Activated CD8-positive, alpha-beta memory T cell treated with anti-CD3 and anti-CD28 coated beads, Interleukin-2, amount 10 ng/mL, durations not matched to agents 7 days and 5 days (primary cell): ENCODE measurements at regions not wholly inside any gene's neighbourhood (a gene's known extent, or its start where the extent isn't known, plus 50 kb on each side); places are given as distances from the start of the nearest gene placed in this dataset.

ENCODE experiments used
- ATAC-seq: fragments of 150-1000 bp; cut with Tn5 transposase; one replicate; pipeline ENCODE4 v1.10.0; 2021; ENCODE audit warnings: moderate library complexity
- CTCF ChIA-PET: fragments of 350-600 bp; sonication (Branson Sonifier 250); formaldehyde crosslinking; loops from one replicate; lab custom pipeline; 2021; ENCODE audit warnings: antibody characterized with exemption; lab: Charles Lee
- DNase-seq: peaks from one replicate; pipeline ENCODE4 v3.0.0-alpha.2; 2020
- H3K27ac Mint-ChIP-seq: one replicate; pipeline ENCODE4 v1.8.0; 2021; ENCODE audit warnings: mild to moderate bottlenecking, mixed read lengths
- H3K27me3 Mint-ChIP-seq: one replicate; pipeline ENCODE4 v1.8.0; 2021; ENCODE audit warnings: mixed read lengths
- H3K36me3 Mint-ChIP-seq: one replicate; pipeline ENCODE4 v1.8.0; 2021; ENCODE audit warnings: mild to moderate bottlenecking, mixed read lengths
- H3K4me1 Mint-ChIP-seq: one replicate; pipeline ENCODE4 v1.8.0; 2021; ENCODE audit warnings: mixed read lengths
- H3K4me3 Mint-ChIP-seq: one replicate; pipeline ENCODE4 v1.8.0; 2021; ENCODE audit warnings: mild to moderate bottlenecking, moderate library complexity, mixed read lengths
- H3K9me3 Mint-ChIP-seq: one replicate; pipeline ENCODE4 v1.8.0; 2022; ENCODE audit warnings: low read depth, mixed read lengths

DNA sequence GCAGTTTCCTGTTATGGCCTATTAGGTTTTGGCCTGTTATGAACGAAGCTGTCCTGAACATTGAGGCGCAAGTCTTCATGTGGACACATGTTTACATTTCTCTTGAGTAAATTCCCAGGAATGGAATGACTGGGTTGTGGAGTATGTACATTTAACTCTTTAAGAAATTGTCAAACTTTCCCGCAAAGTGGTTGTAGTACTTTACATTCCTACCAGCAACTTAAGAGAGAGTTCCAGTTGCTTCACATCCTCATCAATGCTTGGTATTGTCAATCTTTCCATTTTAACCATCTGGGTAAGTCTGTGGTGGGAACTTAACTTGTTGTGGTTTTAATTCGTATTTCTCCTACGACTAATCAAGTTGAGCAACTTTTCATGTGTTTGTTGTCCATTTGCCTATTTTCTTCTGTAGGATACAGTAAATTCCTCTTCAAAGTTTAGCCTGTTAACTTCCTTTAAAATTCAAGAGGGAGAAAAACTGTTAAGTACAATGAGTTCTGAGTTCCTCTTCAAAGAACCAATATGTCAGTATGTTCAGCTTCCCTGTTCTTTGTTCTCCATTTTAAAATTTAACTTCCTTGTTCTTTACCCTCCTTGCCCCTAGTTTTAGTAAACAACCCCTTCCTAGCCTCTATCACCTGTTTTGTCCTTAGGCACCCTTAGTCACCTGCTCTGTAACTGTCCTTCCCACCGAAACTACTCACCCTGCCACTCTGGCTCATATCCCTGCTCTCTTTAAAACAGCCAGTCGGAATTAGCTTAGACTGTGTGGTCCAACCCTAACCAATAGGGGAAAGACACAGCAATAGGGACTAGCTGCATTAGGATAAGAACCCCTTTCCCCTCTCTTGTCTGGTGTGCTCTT, 74.0 kb downstream of the FAM241B start:
- no peak for ATAC-seq
- CTCF ChIA-PET = no interaction called here
- Mint-ChIP-seq H3K27ac (no peak overlapping the region), H3K36me3 (no peaks in the 10 kb centered on the region), H3K9me3 (peaks cover 6% of the 10 kb centered on the region), H3K4me1 (peaks cover 4% of the 10 kb centered on the region), H3K4me3 (no peak overlapping the region), H3K27me3 (peaks cover 66% of the 10 kb centered on the region)
- no peak for DNase-seq

DNA sequence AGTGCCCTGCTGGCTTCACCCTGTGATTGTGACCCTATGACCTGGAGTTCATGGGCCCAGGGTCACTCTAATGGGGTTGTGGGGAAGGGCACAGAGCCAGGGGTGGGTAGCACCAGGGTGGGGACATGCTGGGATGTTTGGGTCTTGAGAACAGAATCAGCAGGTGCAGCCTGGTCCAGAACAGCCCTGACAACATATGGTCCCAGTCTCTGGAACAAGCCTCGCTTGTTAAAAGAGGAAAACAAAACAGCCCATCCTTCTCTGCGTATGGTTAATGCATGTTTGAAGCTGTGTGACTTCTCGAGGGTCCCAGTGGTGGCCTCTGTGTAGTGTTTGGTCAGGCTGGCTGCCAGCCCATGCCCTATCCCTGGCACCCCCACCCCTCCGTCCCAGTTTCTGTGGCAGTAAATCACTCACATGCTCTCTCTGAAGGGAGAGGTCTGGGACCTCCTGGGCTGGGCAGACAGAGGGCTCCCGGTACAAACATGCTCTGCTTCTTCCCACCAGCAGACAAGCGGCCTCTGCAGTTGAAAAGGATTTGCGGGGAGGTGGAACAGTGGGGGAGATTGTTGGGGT, 79.4 kb downstream of the FAM241B start:
- CTCF ChIA-PET = interaction anchor here (1.2 kb wide), 1 partner anchor 66 kb away, joined by 3 read pairs; no protein-coding TSS in a partner anchor
- H3K9me3 Mint-ChIP-seq = peaks cover 3% of the 10 kb centered on the region

DNA sequence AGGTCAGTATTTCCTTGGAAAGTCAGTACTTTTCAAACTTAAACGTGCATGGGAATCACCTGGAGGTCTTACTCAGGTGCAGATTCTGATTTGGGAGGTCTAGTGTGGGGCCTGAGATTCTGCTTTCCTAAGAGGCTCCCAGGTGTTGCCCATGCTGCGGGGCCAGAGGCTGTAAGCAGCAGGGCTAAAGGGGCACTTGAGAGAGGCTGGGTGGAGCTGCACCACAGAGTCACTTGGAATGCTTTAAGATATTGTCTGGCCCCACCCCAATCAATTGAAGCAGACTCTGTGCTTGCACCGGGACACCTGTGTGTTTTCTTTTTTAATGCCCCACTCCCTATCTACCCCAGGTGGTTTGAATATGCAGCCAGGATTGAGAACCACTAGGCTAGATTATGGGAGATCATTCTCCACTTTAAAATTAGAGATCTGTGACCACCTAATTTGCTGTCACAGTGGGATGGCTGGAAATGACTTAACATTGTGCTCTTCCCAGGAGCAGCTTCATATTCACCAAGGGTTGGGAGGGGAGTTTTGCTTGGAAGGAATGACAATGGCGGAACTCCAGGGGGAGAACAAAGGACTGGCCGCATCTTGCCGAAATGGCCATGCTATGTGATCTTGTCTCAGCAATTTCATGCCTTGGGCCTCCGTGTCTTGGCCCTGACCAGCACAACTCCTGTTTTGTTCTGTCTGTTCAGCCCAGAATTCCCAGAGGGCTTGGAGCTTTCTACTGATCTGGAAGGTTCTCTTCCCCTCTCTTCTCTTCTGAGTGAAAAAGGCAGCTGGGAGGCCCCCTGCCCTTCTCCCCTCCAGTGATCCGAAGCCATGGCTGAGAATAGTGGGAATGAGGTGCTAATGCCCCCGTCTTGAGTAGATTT, 80.2 kb downstream of the FAM241B start:
- Mint-ChIP-seq H3K36me3 (no peaks in the 10 kb centered on the region), H3K4me1 (no peaks in the 10 kb centered on the region), H3K27ac (no peak overlapping the region)

More for the DNA sequence above, 79.4 kb downstream of the FAM241B start:
- Mint-ChIP-seq H3K27me3 (peaks cover 42% of the 10 kb centered on the region), H3K4me1 (no peaks in the 10 kb centered on the region), H3K36me3 (no peaks in the 10 kb centered on the region), H3K27ac (no peak overlapping the region), H3K4me3 (no peak overlapping the region)
- no peak for ATAC-seq
- DNase-seq = no peak

DNA sequence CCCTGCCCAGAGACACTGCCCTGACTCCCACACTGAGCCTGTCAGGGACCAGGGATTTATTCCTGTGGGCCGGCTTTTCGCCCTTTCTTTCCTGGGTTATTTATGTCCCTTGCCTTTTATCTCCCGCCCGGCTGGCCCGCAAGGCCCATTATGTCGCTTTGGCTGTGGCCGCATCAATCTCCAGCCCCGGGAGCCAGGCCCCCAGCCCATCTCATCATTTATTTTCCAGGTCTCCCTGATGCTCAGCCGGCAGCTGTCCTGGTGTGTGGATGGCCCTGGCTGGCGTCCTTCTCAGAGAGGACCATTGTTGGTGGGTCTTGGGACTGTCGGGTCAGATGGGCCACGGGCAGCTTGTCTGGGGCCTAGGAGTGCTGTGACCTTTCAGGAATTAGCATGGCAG, 82.3 kb downstream of the FAM241B start:
- Mint-ChIP-seq H3K4me3 (no peak overlapping the region), H3K27me3 (peaks cover 17% of the 10 kb centered on the region), H3K4me1 (no peaks in the 10 kb centered on the region), H3K36me3 (no peaks in the 10 kb centered on the region), H3K9me3 (no peaks in the 10 kb centered on the region), H3K27ac (no peak overlapping the region)
- no peak for DNase-seq
- CTCF ChIA-PET = no interaction called here
- no peak for ATAC-seq

More for the DNA sequence above, 80.2 kb downstream of the FAM241B start:
- DNase-seq = no peak
- peaks cover 36% of the 10 kb centered on the region for H3K27me3 Mint-ChIP-seq
- peaks cover 2% of the 10 kb centered on the region for H3K9me3 Mint-ChIP-seq
- no peak overlapping the region for H3K4me3 Mint-ChIP-seq
- no peak for ATAC-seq
- CTCF ChIA-PET = interaction anchor here (1.2 kb wide), 1 partner anchor 66 kb away, joined by 3 read pairs; no protein-coding TSS in a partner anchor

DNA sequence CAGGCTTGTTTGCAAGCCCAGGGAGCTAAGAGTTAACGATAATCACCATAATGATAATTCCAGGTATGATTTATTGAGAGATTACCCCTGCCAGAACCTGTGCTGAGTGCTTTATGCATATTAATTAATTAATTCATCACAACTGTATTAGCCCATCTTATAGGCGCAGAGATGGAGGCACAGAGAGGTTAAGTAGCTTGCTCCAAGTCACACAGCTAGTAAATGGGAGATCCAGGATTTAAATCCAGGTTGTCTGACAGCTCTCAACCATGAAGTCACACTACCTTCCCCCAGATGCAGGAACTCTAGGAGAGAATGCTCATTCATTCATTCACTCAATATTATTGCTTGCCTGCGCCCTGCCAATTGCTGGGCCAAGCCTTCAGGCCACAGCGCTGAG, 84.5 kb downstream of the FAM241B start:
- Mint-ChIP-seq H3K4me1 (no peaks in the 10 kb centered on the region), H3K9me3 (no peaks in the 10 kb centered on the region), H3K27ac (no peak overlapping the region), H3K4me3 (no peak overlapping the region), H3K27me3 (peaks cover 3% of the 10 kb centered on the region), H3K36me3 (no peaks in the 10 kb centered on the region)
- ATAC-seq (no peak), DNase-seq (no peak)
- CTCF ChIA-PET = interaction anchor here (0.9 to 7.0 kb wide), 2 partner anchors 53 to 68 kb away, joined by 3 to 55 read pairs; no protein-coding TSS in a partner anchor

DNA sequence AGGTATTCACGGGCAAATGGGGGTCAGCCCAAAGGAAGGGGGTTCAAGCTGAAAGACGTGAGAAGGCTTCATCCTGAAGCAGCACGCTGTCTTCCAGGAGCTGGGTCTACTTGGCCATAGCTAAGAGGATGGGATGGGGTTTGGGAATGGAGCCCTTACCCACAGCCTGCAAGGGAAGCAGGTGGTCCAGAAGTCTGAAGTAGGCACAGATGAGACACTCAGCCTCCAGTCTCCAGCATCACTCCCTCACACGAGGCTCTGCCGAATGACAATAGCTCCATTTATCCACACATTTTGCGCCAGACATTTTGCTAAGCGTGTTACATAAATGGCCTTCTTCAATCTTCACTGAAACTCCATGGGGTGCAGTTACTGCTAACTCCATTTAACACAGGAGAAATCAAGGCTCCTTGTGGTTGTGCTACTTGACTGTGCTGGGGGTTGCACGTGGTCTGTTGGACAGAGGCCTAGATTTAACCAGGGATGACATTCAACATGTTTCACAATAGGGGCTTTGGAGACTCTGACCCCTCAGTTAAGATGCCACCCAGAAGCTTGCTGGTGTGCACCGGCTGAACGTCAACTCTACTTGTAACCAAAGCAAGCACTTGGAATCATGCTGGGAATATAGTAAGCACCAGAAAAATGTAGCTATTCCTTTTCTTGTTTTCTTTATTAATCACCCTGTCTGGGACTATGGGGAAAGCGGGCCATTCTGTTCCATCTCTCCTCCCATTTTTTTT, 85.3 kb downstream of the FAM241B start:
- CTCF ChIA-PET = interaction anchor here (1.2 to 7.0 kb wide), 6 partner anchors 69 to 200 kb away, joined by 3 to 55 read pairs (median 6); no protein-coding TSS in a partner anchor
- no peaks in the 10 kb centered on the region for H3K9me3 Mint-ChIP-seq
- no peak for ATAC-seq
- no peaks in the 10 kb centered on the region for H3K36me3 Mint-ChIP-seq
- no peak overlapping the region for H3K27ac Mint-ChIP-seq
- H3K4me3 Mint-ChIP-seq = no peak overlapping the region
- peaks cover 4% of the 10 kb centered on the region for H3K27me3 Mint-ChIP-seq
- H3K4me1 Mint-ChIP-seq = no peaks in the 10 kb centered on the region
- DNase-seq = no peak

DNA sequence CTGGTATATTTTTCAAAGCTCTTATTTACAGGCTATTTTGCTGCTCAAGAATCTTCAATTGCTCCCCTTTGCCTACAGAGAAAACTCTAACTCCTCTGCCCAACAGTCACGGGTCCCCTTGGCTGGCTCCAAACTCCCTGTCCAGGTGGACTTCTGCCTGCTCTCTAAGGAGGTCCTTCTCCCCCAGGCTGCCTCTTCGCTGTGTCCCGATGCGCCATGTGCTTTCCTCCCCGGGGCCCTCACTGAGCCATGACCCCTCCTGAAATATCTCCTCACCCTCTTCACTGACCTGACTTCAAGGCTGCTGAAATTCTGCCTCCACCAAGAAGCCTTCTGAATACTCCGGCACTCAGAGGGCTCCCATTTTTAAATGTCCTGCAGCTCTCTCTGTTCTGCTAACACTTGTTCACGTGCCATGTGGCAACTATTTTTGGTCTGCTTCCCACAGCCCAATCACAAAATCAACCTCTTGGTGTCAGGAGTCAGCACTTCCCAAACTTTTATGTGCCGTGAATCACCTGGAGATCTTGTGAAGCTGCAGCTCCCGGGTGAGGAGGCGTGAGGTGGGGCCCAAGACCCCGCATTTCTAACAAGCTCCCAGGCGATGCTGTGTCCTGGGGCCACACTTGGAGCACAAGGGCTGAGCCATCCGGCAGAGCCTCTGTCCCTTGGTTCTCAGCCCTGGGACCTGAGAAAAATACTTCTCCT, 85.7 kb upstream of the COL13A1 start:
- no peak for ATAC-seq
- peaks cover 6% of the 10 kb centered on the region for H3K27me3 Mint-ChIP-seq
- no peaks in the 10 kb centered on the region for H3K36me3 Mint-ChIP-seq
- no peak for DNase-seq
- CTCF ChIA-PET = interaction anchor here (0.8 to 7.0 kb wide), 13 partner anchors 12 to 202 kb away, joined by 3 to 55 read pairs (median 3); no protein-coding TSS in a partner anchor
- H3K4me3 Mint-ChIP-seq = no peak overlapping the region
- no peaks in the 10 kb centered on the region for H3K4me1 Mint-ChIP-seq
- no peaks in the 10 kb centered on the region for H3K9me3 Mint-ChIP-seq
- no peak overlapping the region for H3K27ac Mint-ChIP-seq

DNA sequence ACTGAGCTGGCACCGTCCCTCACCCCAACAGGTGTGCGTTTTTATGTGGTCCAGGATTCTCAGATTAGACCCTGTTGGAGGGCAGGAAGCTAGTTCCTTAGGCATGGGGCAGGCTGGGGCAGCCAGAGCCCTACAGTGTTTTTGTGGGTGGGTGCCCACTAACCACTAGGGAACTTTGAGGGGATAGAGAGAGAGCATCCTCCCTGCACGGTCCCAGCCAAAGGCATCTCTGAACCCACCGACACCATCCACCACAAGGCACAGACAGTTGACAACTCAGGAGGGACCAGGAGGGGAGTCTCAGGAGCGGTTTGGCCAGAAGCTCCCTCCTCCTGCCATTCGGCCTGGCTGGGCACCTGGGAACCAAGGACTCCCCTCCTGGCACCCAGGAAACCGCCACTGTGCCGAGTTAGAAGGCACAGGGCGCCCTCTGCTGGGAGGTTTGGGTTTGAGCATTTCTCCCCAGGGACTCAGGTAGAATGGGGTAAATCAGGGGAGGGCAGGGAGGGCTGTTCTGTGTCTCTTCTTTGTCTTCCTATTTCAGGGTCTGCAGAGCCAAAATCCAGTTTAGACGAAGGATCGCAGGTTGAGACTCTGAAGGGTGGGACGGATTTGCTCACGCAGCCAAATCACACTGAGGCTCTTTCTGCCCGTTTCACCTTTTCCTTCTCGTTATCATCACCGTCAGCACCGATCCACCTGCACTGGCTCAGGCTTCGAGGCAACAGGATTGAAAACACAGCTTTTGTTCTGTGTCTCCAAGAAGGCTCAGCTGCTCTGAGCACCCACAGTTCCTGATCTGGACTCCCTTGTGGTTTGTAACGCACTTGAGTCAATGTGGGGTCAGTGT, 84.8 kb upstream of the COL13A1 start:
- Mint-ChIP-seq H3K9me3 (no peaks in the 10 kb centered on the region), H3K4me3 (no peak overlapping the region), H3K36me3 (no peaks in the 10 kb centered on the region), H3K4me1 (no peaks in the 10 kb centered on the region), H3K27me3 (peaks cover 6% of the 10 kb centered on the region), H3K27ac (no peak overlapping the region)
- DNase-seq (peak; percentile 67), ATAC-seq (peak; percentile 55)
- CTCF ChIA-PET = interaction anchor here (0.8 to 7.0 kb wide), 14 partner anchors 11 to 203 kb away, joined by 3 to 55 read pairs (median 3); no protein-coding TSS in a partner anchor

DNA sequence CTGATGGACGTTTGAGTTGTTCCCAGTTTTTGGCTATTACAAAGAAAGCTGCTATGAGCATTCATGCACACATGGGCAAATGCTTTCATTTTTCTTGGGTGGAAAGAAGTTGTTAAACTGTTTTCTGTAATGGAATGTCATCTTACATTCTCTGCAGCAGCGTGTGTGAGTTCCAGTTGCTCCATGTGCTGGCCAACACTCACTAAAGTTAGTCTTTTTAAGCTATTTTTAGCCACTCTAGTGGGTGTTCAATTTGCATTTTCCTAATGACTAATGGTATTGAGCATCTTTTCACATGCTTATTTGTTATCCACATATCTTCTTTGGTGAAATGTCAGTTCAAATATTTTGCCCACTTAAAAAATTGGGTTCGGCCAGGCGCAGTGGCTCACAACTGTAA, 82.8 kb upstream of the COL13A1 start:
- H3K9me3 Mint-ChIP-seq = no peaks in the 10 kb centered on the region
- no peak overlapping the region for H3K4me3 Mint-ChIP-seq
- ATAC-seq (no peak), DNase-seq (no peak)
- H3K4me1 Mint-ChIP-seq = no peaks in the 10 kb centered on the region
- CTCF ChIA-PET = interaction anchor here (7.0 kb wide), 1 partner anchor 73 kb away, joined by 55 read pairs; no protein-coding TSS in a partner anchor
- H3K36me3 Mint-ChIP-seq = no peaks in the 10 kb centered on the region
- peaks cover 19% of the 10 kb centered on the region for H3K27me3 Mint-ChIP-seq
- no peak overlapping the region for H3K27ac Mint-ChIP-seq

DNA sequence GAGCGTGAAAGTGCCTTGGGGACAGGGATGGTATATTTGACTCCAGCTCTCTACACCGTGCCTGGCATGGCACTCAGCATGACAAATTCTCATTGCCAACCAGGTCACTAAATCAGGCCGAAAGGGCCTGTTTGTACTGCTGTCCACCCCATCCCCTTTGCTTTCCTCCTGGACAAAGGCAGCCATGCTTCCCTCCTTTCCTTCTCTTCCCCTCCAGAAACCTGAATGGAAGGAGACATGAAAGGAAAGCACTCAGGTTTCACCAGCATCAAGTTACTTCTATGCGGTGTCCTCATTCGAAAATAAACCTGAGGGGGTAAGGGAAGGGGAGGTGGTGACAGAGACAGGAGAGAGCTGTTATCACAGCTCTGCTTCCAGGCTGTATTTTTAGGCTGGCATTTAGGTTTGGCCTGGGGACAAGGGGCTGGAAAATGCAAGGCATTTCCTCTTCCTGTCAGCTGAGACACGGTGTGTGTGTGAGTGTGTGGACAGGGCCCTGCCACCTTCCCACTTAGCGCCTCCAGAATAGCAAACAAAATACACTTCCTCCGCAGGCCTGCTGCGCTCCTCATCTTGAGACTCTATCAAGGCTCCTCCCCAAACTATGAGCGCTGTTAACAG, 79.9 kb upstream of the COL13A1 start:
- no peaks in the 10 kb centered on the region for H3K4me1 Mint-ChIP-seq
- no peak for DNase-seq
- no peak for ATAC-seq
- no peaks in the 10 kb centered on the region for H3K9me3 Mint-ChIP-seq
- no peak overlapping the region for H3K4me3 Mint-ChIP-seq
- CTCF ChIA-PET = interaction anchor here (1.5 to 1.6 kb wide), 2 partner anchors 21 to 207 kb away, joined by 3 to 5 read pairs; no protein-coding TSS in a partner anchor
- H3K27me3 Mint-ChIP-seq = peaks cover 33% of the 10 kb centered on the region
- H3K27ac Mint-ChIP-seq = no peak overlapping the region
- no peaks in the 10 kb centered on the region for H3K36me3 Mint-ChIP-seq

DNA sequence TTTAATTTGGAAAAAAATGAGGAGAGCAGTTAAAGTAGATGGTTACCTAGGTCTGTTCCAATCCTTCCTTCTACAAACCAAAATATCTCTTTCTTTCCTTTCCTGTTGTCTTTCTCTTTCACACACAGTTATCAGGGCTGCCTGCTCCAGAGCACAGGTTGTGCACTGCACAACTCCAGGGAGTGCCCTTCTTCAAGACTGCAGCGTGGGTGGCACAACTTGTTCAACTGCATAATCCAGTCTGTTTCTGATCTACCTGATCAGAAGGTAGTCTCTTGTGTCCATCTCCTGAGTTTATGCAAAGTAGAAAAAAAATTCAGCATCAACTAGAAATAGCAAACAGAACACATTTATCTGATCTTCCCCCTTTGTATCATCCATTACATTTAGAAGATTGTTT, 78.1 kb upstream of the COL13A1 start:
- no peak for ATAC-seq
- H3K4me3 Mint-ChIP-seq = no peak overlapping the region
- CTCF ChIA-PET = interaction anchor here (0.7 to 1.5 kb wide), 2 partner anchors 19 to 195 kb away, joined by 3 read pairs; no protein-coding TSS in a partner anchor
- no peaks in the 10 kb centered on the region for H3K36me3 Mint-ChIP-seq
- H3K27me3 Mint-ChIP-seq = peaks cover 38% of the 10 kb centered on the region
- H3K4me1 Mint-ChIP-seq = peaks cover 7% of the 10 kb centered on the region
- no peaks in the 10 kb centered on the region for H3K9me3 Mint-ChIP-seq
- H3K27ac Mint-ChIP-seq = no peak overlapping the region
- no peak for DNase-seq
